CD1c-positive myeloid dendritic cell (primary cell): ENCODE measurements at regions not wholly inside any gene's neighbourhood (a gene's known extent, or its start where the extent isn't known, plus 50 kb on each side); places are given as distances from the start of the nearest gene placed in this dataset.
A peak's percentile ranks its signal among the peaks of the same experiment; 100 is the strongest.

Source experiments
- DNase-seq: peaks from one replicate; pipeline ENCODE4 v3.0.0-alpha.2; 2016; ENCODE audit errors: extremely low spot score

DNA sequence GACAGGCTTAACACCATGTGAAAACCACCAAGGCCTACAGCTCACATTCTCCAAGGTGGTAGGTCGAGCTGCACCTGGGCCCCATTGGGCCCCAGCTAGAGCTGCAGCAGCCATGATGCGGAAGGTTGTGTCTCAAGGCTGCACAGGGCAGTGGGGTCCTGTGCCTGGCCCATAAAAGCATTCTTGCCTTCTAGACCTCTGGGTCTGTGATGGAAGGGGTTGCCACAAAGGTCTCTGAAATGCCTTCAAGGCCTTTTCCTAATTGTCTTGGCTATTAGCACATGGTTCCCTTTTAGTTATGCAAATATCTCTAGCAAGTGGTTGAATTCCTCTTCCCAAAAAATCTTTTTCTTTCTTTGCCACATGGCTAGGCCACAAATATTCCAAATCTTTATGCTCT is 52.5 kb upstream of the C11orf58 start:
- DNase-seq, result no peak

GRCh38 chr11:16678466-16679116 is 59.9 kb upstream of the C11orf58 start:
- DNase-seq, result no peak

DNA sequence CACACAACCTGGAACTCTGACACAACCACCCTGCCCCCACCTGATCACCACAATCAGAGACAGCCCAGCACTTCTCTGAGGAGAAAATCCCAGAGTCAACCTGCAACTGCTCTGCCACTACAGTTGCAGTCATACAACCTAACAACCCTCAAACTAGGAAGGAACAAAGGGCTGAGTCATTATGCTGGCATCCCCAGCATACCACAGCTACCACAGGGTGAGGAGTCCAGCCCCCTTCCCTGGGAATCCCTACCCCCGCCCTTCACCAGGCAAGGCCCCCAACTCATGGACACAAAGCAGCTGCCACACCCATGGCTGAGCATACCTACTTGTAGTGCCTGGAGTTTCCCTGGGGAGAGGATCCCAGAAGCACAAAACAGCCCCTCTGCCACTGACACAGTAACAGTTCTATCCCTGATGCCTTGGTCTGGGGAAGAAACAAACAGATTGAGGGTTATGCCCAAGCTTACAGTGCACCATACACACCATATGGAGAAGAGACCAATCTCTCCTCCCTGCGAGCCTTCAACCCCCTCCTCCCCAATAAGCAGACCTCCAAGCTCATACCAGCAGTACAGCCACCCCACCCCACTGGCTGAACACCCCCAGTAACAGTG is 68.5 kb upstream of the C11orf58 start:
- DNase-seq, result no peak

DNA sequence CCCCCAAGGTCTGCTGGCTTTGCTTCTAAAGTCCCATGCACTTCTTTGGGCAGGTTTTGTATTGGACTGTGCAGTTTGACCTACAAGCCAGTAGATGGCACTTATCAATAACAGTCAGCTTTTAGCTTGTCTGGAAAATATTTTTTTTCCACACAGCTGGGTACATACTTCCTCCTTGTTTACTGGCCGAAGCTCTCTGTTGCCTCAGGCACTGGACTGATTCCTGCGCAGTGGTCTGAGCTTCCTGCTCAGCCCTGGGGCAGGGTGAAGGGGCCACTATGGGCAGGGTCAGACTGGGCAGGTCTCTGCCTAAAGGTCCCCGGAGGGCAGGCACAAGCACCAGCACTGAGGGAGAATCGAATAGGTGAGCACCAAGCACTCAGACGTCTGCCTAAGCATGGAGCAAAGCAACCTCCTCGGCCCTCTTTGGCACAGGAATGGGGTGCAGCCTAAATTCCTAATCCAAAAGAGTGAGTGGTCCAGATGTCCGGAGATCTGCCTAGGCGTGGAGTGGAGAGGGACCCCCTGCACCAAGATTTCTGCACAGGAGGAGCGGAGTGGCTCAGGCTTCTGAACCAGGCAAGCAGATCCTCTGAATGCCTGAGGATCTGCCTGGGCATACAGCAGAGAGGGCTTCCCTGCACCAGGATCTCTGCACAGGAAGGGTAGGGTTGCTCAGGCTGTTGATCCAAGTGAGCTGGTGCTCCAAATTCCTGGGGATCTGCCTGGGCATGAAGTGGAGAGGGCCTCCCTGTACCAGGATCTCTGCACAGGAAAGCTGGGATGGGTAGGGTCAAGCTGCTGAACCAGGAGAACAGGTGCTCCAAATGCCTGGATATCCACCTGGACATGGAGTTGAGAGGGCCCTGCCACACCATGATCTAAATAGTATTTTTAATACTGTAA is 105.9 kb upstream of the C11orf58 start:
- DNase-seq, result no peak

- DNase-seq, result no peak
These were observed 107.8 kb upstream of the C11orf58 start for GRCh38 chr11:16630651-16631050.

GRCh38 chr11:16618431-16618830 is 120.0 kb upstream of the C11orf58 start:
- DNase-seq, result no peak

DNA sequence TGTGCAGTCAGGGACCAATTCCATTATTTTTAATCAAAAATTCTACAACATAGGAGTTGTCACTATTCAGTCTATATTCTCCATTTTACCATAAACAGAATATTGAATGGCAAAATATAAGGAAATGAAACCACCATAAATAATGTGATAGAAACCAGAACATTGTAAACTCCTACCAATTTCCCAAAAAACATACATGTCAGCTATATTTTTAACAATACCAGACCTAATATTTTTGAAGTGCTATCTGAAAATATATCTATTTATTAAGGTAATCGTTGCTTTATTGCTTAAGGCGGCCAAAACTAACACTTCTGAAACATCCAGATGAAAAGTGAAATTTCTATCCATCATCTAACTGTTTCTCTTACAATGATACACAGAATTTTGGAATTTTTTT is 123.0 kb upstream of the C11orf58 start:
- DNase-seq, result no peak

DNA sequence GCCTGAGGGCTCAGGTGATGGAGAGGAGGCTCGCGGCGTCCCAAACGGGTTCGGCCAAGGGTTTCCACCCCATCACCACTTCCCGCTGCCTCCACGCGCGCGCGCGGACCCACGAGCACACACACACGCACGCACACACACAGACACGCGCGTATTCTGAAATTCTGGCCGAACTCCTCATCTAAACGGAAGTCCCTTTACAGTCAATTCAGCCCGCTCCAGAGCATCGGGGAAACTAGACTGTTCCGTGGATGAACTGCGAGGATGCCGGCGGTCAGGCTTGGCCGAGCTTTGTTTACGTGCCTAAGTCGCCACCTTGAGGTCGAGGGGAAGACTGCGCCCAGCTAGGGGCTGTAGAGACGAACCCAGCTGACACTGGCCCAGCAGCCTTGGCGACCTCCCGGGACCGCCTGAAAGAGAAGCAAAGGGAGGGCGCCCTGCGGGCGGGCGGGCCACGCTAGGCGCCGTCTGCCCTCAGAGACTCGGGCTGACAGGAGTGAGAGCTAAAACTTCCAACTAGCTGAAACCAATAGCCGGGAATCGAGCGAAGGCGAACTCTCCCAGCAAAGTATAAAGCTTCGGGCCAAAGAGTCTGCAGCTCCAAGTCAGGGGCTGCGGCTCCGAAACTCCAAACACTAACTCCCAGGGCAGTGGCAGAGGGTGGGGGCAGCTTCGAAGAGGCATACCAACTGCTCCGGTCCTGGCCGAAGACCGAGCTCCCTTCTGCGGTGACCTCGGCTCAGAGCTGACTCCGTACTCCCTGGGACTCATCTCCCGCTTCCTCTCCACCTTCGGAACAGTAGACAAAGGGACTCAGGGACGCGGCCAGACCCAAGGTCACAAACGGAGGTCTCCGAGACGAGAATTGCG is 124.7 kb upstream of the C11orf58 start:
- peak; percentile 77 for DNase-seq

GRCh38 chr11:16613262-16613511 is 125.3 kb upstream of the C11orf58 start:
- no peak for DNase-seq

DNA sequence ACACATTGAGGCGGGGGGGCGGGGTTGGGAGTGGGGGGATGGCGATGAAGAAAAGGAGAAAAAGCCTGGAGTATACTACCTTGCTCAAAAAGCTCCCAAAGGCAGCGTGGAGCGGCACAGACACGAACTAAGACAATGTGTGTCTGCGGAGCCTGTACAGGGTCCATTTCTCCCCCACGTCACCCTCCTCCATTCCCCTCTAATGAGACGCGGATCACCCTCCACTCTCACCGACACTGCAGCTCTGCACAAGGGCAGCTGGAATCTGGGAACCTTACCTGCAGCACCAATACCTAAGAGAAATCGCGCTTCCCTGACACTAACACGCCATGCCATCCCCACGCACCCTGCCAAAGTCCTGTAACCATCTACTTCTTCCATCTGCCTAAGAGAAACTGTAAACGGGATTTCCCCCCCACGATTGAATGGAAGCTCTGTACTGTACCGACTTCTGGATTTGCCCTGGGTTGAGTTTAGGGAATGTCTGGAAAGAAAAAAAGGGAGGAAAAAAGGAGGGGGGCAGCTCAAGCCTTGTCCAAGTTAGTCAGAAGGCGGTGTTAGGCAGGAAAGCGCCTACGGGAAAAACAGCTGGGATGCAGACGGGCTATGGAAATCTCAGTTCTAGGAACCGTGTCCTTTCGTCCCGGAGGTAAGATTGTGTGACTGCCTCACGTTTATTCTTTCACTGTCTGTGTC is 125.7 kb upstream of the C11orf58 start:
- DNase-seq, result no peak

- no peak for DNase-seq
These were observed 126.4 kb upstream of the C11orf58 start for GRCh38 chr11:16611926-16612565.

DNA sequence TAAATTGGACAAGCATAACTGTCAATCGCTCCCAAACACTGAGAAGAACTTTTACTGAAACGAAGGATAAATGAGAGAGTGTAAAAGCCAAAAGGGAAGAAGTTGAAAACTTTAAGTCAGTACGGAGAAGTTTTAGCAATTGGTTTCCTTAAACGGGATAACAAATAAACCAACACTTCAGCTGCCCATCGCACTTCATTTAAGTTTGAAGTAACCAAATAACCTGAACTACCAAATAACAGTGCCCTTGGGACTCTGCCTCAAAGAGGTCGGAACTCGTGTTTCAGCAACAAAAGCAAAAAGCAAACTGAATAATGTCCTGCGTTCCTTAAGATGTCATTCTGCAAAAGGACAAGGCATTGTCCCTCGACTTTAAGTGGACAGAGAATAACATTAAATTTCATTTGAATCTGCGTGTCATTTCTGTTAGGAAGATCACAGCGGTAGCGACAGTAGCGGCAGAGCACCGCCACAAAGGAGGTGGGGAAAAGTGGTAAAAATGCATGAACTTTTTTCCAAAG is 127.0 kb upstream of the C11orf58 start:
- DNase-seq, result no peak

GRCh38 chr11:16610738-16611388 is 127.6 kb upstream of the C11orf58 start:
- DNase-seq, result no peak

DNA sequence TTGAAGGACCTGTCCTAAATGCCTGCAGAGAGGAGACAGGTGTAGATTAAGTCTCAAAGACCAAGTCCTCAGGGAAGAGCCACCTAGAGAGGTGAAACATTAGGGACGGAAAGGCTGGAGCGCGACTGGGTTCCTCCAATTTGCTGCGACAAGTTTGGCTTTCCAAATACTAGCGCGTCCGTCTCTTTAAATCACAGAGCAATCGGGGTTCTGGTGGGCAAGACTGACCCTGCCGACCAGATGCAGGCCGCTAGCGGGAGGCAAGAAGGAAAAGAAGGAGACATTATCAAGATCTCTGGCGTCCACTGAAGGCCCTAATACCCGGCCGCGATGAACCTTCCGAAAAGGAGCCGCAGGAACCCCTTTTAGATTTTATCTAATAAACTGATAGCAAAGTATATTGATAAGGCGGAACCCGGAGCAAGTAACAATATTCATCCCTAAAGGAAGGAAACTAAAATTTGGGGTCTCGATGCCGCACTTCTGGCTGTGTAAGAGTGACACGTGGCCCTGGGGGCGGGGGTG is 128.2 kb upstream of the C11orf58 start:
- DNase-seq, result no peak

DNA sequence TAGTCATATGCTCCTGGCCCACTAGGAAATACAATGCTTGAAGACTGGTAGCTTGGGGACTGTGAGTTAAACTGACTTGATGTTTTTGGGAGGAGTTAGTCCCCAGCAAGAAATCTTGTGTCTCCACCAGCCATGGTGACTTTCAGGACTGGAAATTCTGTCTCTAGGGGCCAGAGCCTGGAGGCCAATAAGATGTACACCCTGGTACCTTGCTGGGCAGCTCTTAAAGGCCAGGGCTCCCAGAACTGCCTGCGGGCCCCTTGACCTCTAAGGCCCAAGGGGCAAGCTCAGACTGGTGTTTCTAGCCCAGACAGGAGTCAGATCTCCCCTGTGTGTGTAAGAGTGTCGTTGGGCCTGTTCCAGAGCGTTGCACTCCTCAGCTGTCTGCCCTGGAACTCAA is 128.7 kb upstream of the C11orf58 start:
- no peak for DNase-seq

DNA sequence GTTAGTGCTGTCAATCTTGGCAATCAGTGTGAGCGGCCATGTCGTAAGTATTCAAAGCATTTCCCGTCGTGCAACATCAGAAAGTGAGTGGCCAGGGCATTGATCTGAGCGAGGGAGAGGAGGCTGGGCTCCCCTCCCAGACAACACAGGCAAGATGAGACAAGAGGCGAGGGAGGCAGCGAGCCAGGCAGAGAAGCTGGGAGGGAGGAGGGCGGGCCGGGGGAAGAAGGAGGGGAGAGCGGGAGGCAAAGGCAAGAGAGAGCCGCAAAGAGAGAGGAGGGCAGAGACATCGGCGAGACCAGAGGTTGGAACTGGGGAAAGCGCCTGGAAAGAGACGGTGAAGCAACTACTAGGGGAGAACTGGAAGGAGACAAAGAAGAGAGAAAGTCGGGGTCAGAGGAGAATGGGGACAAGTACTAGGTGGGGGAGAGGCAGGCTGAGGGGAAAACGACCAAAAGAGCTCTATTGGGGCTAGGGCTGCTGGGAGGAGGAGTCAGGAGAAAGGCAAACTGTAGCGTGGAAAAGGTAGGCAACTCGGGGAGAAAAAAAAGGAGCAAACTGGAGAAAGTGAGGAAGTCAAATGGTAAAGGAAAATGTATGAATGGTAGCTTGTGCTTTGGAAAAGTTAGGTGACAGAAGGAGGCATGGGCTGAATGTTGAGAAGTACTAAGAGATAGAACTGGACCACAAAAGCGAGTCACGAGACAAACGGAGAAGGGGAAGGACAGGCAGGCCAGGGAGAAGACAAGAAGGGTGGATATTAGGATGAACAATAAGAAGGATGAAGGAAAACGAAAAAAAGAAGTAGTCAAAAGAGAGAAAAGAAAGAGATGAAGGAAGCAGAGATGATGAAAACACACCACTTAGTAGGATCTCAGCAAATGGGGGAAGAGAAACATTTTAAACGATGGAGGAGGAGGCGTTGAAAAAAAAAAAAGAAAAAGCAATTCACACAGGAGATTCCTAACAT is 130.5 kb upstream of the C11orf58 start:
- DNase-seq, result no peak

GRCh38 chr11:16606784-16607674 is 131.4 kb upstream of the C11orf58 start:
- DNase-seq, result no peak
